ENCODE measurements at regions not wholly inside any gene's neighbourhood (a gene's known extent, or its start where the extent isn't known, plus 50 kb on each side); places are given as distances from the start of the nearest gene placed in this dataset.

- DNase-seq (ENCODE audit: low read depth) = no peak
- TF ChIP-seq CTCF (IDR thresholded peaks at IDR 0.05; ENCODE audit: low read length, missing control alignments) = no peak
These were observed 319.9 kb downstream of the CBLN4 start for GRCh38 chr20:55685425-55685824.

DNA sequence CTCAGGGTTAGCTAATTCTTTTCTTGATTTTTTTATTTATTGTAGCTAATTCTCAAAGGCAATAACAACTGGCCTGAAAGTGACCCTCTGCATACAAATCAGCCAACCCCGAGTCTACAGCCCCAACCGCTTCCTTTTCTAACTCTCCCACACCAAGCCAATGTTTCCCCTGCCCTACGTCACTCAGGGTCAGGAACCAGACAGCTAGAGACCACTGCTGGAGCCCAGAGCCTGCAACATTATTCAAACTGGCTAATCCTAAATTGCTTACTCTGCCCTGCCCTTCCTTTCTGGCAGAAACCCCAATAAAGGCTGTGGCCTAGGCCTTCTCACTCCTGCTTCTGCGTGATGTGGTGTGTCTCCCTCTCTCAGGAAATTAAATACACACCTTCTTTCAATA is 320.7 kb downstream of the CBLN4 start:
- H3K4me3 ChIP-seq (replicated peaks; ENCODE audit: low read depth, low read length) = no peak overlapping the region
- no peak for DNase-seq (ENCODE audit: low read depth)
- TF ChIP-seq CTCF (IDR thresholded peaks at IDR 0.05; ENCODE audit: low read length, missing control alignments) = no peak

More at GRCh38 chr20:55685425-55685824, 319.9 kb downstream of the CBLN4 start:
- no peak overlapping the region for H3K4me3 ChIP-seq (replicated peaks; ENCODE audit: low read depth, low read length)

GRCh38 chr20:55678970-55679667 is 326.2 kb downstream of the CBLN4 start:
- no peak for TF ChIP-seq CTCF (IDR thresholded peaks at IDR 0.05; ENCODE audit: low read length, missing control alignments)
- H3K4me3 ChIP-seq (replicated peaks; ENCODE audit: low read depth, low read length) = no peak overlapping the region
- DNase-seq (ENCODE audit: low read depth) = no peak

DNA sequence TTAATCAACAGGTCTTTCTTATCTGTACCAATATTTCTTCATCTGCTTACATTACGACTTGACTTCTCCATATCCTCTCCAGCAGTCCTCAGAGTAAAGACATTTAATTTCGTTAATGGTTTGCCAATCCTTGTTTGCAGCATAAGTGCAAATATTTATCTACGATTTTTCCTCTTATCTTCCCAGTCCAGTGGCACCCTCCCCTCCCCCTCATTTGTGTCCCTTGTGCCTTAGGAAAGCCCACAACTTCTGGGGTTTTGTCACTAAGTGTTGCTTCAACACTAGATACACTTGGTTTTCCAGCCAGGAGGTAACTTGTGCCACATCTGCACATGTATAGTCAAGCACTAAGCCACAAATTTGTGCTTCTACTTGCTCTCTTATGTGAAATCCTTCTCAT is 327.2 kb downstream of the CBLN4 start:
- TF ChIP-seq CTCF (IDR thresholded peaks at IDR 0.05; ENCODE audit: low read length, missing control alignments) = no peak
- no peak for DNase-seq (ENCODE audit: low read depth)
- no peak overlapping the region for H3K4me3 ChIP-seq (replicated peaks; ENCODE audit: low read depth, low read length)

- no peak for TF ChIP-seq CTCF (IDR thresholded peaks at IDR 0.05; ENCODE audit: low read length, missing control alignments)
- H3K4me3 ChIP-seq (replicated peaks; ENCODE audit: low read depth, low read length) = no peak overlapping the region
- no peak for DNase-seq (ENCODE audit: low read depth)
These were observed 328.3 kb downstream of the CBLN4 start for GRCh38 chr20:55677011-55677410.

GRCh38 chr20:55676097-55676496 is 329.2 kb downstream of the CBLN4 start:
- H3K4me3 ChIP-seq (replicated peaks; ENCODE audit: low read depth, low read length) = no peak overlapping the region
- TF ChIP-seq CTCF (IDR thresholded peaks at IDR 0.05; ENCODE audit: low read length, missing control alignments) = no peak
- DNase-seq (ENCODE audit: low read depth) = no peak

GRCh38 chr20:55668631-55669030 is 336.7 kb downstream of the CBLN4 start:
- H3K4me3 ChIP-seq (replicated peaks; ENCODE audit: low read depth, low read length) = no peak overlapping the region
- no peak for TF ChIP-seq CTCF (IDR thresholded peaks at IDR 0.05; ENCODE audit: low read length, missing control alignments)
- no peak for DNase-seq (ENCODE audit: low read depth)
